Ishikawa (cell line): ENCODE measurements at regions not wholly inside any gene's neighbourhood (a gene's known extent, or its start where the extent isn't known, plus 50 kb on each side); places are given as distances from the start of the nearest gene placed in this dataset.

Experiments
- CREB1 ChIP-seq: IDR thresholded peaks from 2 replicates; pipeline ENCODE4 v1.6.1; 2012; ENCODE audit warnings: low read depth
- EGR1 ChIP-seq: IDR thresholded peaks from 2 replicates; pipeline ENCODE4 v1.6.1; 2012
- EP300 ChIP-seq: IDR thresholded peaks from 2 replicates; pipeline ENCODE4 v1.6.1; 2012; ENCODE audit warnings: borderline replicate concordance
- FOXM1 ChIP-seq: IDR thresholded peaks from 2 replicates; pipeline ENCODE4 v1.6.1; 2012; ENCODE audit warnings: low read depth, borderline replicate concordance
- RAD21 ChIP-seq: IDR thresholded peaks from 2 replicates; pipeline ENCODE4 v1.6.1; 2012; ENCODE audit warnings: low read depth
- TAF1 ChIP-seq: IDR thresholded peaks from 2 replicates; pipeline ENCODE4 v1.6.1; 2012; ENCODE audit warnings: low read depth, mild to moderate bottlenecking
- TCF12 ChIP-seq: IDR thresholded peaks from 2 replicates; pipeline ENCODE4 v1.6.1; 2012; ENCODE audit warnings: low read depth
- YY1 ChIP-seq: IDR thresholded peaks from 2 replicates; pipeline ENCODE4 v1.6.1; 2012; ENCODE audit warnings: low read depth
- ZBTB7A ChIP-seq: IDR thresholded peaks from 2 replicates; pipeline ENCODE4 v1.6.1; 2012; ENCODE audit warnings: low read depth
- TF ChIP-seq, protein P1 (sequence below): IDR thresholded peaks from 2 replicates; pipeline ENCODE4 v1.6.1; 2012; ENCODE audit warnings: low read depth, mild to moderate bottlenecking
- TF ChIP-seq, protein P2 (sequence below): IDR thresholded peaks from 2 replicates; pipeline ENCODE4 v1.6.1; 2012

DNA sequence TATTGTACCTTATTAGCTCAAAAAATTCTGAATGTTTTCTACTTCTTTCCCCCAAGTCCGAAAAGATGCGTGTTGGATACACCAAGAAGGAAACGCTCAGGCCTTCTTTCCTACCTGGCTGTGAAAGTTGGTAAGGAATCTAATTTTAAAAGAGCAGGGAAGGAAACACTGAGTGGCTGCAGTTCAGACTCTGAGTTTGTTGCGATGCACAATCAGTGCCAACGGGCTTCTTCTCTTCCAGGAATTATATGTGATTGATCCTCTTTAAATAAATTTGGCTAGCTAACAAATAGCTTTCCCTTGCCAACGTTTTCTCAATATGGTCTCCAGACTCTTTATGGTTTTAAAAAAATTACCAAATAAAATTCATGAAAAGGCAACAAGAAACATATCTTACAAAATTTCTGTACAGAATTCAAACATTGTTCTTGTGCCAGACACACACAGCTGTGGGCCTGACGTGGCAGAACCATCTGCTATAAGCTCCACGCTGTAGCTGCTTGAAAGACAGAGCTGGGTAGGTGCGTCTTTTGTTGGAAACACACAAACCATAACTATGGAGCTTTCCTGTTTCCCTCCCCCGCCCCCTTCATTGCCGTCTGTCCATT lies 493.1 kb downstream of the ZNF608 start:
- TF ChIP-seq, protein P1, sequence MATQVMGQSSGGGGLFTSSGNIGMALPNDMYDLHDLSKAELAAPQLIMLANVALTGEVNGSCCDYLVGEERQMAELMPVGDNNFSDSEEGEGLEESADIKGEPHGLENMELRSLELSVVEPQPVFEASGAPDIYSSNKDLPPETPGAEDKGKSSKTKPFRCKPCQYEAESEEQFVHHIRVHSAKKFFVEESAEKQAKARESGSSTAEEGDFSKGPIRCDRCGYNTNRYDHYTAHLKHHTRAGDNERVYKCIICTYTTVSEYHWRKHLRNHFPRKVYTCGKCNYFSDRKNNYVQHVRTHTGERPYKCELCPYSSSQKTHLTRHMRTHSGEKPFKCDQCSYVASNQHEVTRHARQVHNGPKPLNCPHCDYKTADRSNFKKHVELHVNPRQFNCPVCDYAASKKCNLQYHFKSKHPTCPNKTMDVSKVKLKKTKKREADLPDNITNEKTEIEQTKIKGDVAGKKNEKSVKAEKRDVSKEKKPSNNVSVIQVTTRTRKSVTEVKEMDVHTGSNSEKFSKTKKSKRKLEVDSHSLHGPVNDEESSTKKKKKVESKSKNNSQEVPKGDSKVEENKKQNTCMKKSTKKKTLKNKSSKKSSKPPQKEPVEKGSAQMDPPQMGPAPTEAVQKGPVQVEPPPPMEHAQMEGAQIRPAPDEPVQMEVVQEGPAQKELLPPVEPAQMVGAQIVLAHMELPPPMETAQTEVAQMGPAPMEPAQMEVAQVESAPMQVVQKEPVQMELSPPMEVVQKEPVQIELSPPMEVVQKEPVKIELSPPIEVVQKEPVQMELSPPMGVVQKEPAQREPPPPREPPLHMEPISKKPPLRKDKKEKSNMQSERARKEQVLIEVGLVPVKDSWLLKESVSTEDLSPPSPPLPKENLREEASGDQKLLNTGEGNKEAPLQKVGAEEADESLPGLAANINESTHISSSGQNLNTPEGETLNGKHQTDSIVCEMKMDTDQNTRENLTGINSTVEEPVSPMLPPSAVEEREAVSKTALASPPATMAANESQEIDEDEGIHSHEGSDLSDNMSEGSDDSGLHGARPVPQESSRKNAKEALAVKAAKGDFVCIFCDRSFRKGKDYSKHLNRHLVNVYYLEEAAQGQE, result no peak
- TF ChIP-seq CREB1 (no peak), TCF12 (no peak), FOXM1 (no peak), TAF1 (no peak), EP300 (no peak), ZBTB7A (no peak), YY1 (no peak), RAD21 (no peak), EGR1 (no peak)
- TF ChIP-seq, protein P2, sequence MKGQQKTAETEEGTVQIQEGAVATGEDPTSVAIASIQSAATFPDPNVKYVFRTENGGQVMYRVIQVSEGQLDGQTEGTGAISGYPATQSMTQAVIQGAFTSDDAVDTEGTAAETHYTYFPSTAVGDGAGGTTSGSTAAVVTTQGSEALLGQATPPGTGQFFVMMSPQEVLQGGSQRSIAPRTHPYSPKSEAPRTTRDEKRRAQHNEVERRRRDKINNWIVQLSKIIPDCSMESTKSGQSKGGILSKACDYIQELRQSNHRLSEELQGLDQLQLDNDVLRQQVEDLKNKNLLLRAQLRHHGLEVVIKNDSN, result no peak
